WTC11 (cell line): ENCODE measurements at regions not wholly inside any gene's neighbourhood (a gene's known extent, or its start where the extent isn't known, plus 50 kb on each side); places are given as distances from the start of the nearest gene placed in this dataset.

Experiments
- CREM ChIP-seq: sonication (generic); formaldehyde crosslinking; IDR thresholded peaks from 2 replicates; pipeline ENCODE4 v1.8.1; 2022; ENCODE audit warnings: mild to moderate bottlenecking, missing genetic modification reagents, moderate library complexity
- ERG ChIP-seq: fragments of 250-450 bp; sonication (Bioruptor Pico); IDR thresholded peaks from 2 replicates; pipeline ENCODE4 v1.8.0; 2021; ENCODE audit warnings: mild to moderate bottlenecking
- TF ChIP-seq, protein P1 (sequence below): fragments of 200-600 bp; IDR thresholded peaks from 2 replicates; pipeline ENCODE4 v1.8.0; 2022; ENCODE audit warnings: antibody characterized with exemption
- TF ChIP-seq, protein P2 (sequence below): sonication (generic); formaldehyde crosslinking; IDR thresholded peaks from 2 replicates; pipeline ENCODE4 v1.8.1; 2023; ENCODE audit warnings: mild to moderate bottlenecking, missing genetic modification reagents

- TF ChIP-seq CREM (CRISPR knock-in tag) (no peak), ERG (no peak)
- TF ChIP-seq, protein P1, sequence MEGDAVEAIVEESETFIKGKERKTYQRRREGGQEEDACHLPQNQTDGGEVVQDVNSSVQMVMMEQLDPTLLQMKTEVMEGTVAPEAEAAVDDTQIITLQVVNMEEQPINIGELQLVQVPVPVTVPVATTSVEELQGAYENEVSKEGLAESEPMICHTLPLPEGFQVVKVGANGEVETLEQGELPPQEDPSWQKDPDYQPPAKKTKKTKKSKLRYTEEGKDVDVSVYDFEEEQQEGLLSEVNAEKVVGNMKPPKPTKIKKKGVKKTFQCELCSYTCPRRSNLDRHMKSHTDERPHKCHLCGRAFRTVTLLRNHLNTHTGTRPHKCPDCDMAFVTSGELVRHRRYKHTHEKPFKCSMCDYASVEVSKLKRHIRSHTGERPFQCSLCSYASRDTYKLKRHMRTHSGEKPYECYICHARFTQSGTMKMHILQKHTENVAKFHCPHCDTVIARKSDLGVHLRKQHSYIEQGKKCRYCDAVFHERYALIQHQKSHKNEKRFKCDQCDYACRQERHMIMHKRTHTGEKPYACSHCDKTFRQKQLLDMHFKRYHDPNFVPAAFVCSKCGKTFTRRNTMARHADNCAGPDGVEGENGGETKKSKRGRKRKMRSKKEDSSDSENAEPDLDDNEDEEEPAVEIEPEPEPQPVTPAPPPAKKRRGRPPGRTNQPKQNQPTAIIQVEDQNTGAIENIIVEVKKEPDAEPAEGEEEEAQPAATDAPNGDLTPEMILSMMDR: no peak
- TF ChIP-seq, protein P2, sequence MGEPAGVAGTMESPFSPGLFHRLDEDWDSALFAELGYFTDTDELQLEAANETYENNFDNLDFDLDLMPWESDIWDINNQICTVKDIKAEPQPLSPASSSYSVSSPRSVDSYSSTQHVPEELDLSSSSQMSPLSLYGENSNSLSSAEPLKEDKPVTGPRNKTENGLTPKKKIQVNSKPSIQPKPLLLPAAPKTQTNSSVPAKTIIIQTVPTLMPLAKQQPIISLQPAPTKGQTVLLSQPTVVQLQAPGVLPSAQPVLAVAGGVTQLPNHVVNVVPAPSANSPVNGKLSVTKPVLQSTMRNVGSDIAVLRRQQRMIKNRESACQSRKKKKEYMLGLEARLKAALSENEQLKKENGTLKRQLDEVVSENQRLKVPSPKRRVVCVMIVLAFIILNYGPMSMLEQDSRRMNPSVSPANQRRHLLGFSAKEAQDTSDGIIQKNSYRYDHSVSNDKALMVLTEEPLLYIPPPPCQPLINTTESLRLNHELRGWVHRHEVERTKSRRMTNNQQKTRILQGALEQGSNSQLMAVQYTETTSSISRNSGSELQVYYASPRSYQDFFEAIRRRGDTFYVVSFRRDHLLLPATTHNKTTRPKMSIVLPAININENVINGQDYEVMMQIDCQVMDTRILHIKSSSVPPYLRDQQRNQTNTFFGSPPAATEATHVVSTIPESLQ (CRISPR knock-in tag): no peak
Measured at GRCh38 chr4:14368391-14368790, 633.9 kb upstream of the CPEB2 start.
